B cell (primary cell): ENCODE measurements at regions not wholly inside any gene's neighbourhood (a gene's known extent, or its start where the extent isn't known, plus 50 kb on each side); places are given as distances from the start of the nearest gene placed in this dataset.

ENCODE experiments used
- ATAC-seq: fragments of 200-7000 bp; cut with Tn5 transposase; one replicate; pipeline ENCODE4 v1.10.0; 2021; ENCODE audit warnings: low read depth, mild to moderate bottlenecking, moderate number of reproducible peaks, moderate library complexity
- CTCF ChIA-PET: fragments of 350-600 bp; sonication (Branson Sonifier 250); formaldehyde crosslinking; loops from one replicate; lab custom pipeline; 2021; ENCODE audit warnings: antibody characterized with exemption, inconsistent platforms; lab: Charles Lee
- POLR2A ChIA-PET: fragments of 350-600 bp; sonication (Branson Sonifier 250); formaldehyde crosslinking; loops from one replicate; lab custom pipeline; 2021; ENCODE audit warnings: antibody characterized with exemption; lab: Charles Lee
- DNase-seq: peaks from one replicate; pipeline ENCODE4 v3.0.0; 2013
- H2AFZ ChIP-seq: 2 replicates; pipeline ENCODE4 v1.6.1; 2012; ENCODE audit warnings: mild to moderate bottlenecking, low read depth, low read length; ENCODE audit not compliant: insufficient read depth, poor library complexity, severe bottlenecking
- H3K27ac ChIP-seq, 2 donors: 1 replicate in 1 of 2; 2 replicates in 1 of 2; pipeline ENCODE4 v1.5.1; 2012 to 2013; ENCODE audit warnings: low read length in 2 of 2, mild to moderate bottlenecking in 2 of 2, moderate library complexity in 1 of 2
- H3K27me3 ChIP-seq, 4 experiments: fragments of 200-600 bp in 1 of 4; sonication (generic) in 1 of 4; replicated peaks in 1 of 4; 1 replicate in 2 of 4; 2 replicates in 2 of 4; pipeline versions ENCODE4 v1.6.1 to v1.7.0; 2013 to 2016; ENCODE audit warnings: low read length in 3 of 4, mild to moderate bottlenecking in 2 of 4, mixed read lengths in 1 of 4, moderate library complexity in 1 of 4; ENCODE audit not compliant: insufficient read depth in 4 of 4, control insufficient read depth in 3 of 4; ENCODE audit errors: control extremely low read depth in 1 of 4
- H3K36me3 ChIP-seq, 2 experiments: replicated peaks in 1 of 2; 1 replicate in 1 of 2; 2 replicates in 1 of 2; pipeline versions ENCODE4 v1.6.1 to v1.7.1; 2013; ENCODE audit warnings: low read length in 1 of 2; ENCODE audit not compliant: insufficient read depth in 2 of 2, control insufficient read depth in 1 of 2; ENCODE audit errors: control extremely low read depth in 1 of 2, extremely low read depth in 1 of 2
- H3K4me1 ChIP-seq, 2 donors: fragments of 200-600 bp in 1 of 2; sonication (generic) in 1 of 2; 1 replicate in 1 of 2; 2 replicates in 1 of 2; pipeline versions ENCODE4 v1.5.1 to v1.6.1; 2013 to 2017; ENCODE audit warnings: low read length in 2 of 2; ENCODE audit not compliant: control insufficient read depth in 2 of 2, insufficient read depth in 2 of 2
- H3K4me2 ChIP-seq: replicated peaks from 2 replicates; pipeline ENCODE3; 2012; ENCODE audit warnings: mild to moderate bottlenecking, low read depth, low read length; ENCODE audit not compliant: poor library complexity, severe bottlenecking
- H3K4me3 ChIP-seq, 5 experiments: fragments of 200-600 bp in 1 of 5; sonication (generic) in 1 of 5; 1 replicate in 3 of 5; 2 replicates in 2 of 5; pipeline versions ENCODE4 v1.5.1 to v1.7.0; 2011 to 2016; ENCODE audit warnings: low read length in 4 of 5, mild to moderate bottlenecking in 4 of 5, low read depth in 2 of 5, control low read depth in 1 of 5, moderate library complexity in 1 of 5; ENCODE audit not compliant: insufficient read depth in 1 of 5; ENCODE audit errors: control extremely low read depth in 1 of 5, extremely low read depth in 1 of 5
- H3K79me2 ChIP-seq: fragments of 200-600 bp; sonication (generic); one replicate; pipeline ENCODE4 v1.6.0; 2016; ENCODE audit warnings: low read length; ENCODE audit not compliant: control insufficient read depth, insufficient read depth
- H3K9ac ChIP-seq: fragments of 200-600 bp; sonication (generic); 2 replicates; pipeline ENCODE4 v1.6.1; 2017; ENCODE audit warnings: mild to moderate bottlenecking, low read length, moderate library complexity
- H3K9me3 ChIP-seq, 3 donors: one replicate each; pipeline versions ENCODE4 v1.6.1 to v1.7.1; 2013; ENCODE audit warnings: low read length in 2 of 3; ENCODE audit not compliant: control insufficient read depth in 2 of 3, insufficient read depth in 1 of 3; ENCODE audit errors: control extremely low read depth in 1 of 3
- H4K20me1 ChIP-seq: 2 replicates; pipeline ENCODE4 v1.6.0; 2012; ENCODE audit warnings: mild to moderate bottlenecking, low read length; ENCODE audit not compliant: insufficient read depth, control insufficient read depth, poor library complexity, severe bottlenecking
- H3K27ac Mint-ChIP-seq: one replicate; pipeline ENCODE4 v1.8.0; 2021; ENCODE audit warnings: mixed read lengths
- H3K27me3 Mint-ChIP-seq: one replicate; pipeline ENCODE4 v1.8.0; 2021; ENCODE audit warnings: mixed read lengths
- H3K4me1 Mint-ChIP-seq: one replicate; pipeline ENCODE4 v1.8.0; 2021; ENCODE audit warnings: mixed read lengths
- H3K4me3 Mint-ChIP-seq: one replicate; pipeline ENCODE4 v1.8.0; 2021; ENCODE audit warnings: mixed read lengths
- H3K9me3 Mint-ChIP-seq: one replicate; pipeline ENCODE4 v1.8.0; 2022; ENCODE audit warnings: mixed read lengths; ENCODE audit not compliant: insufficient read depth
- CTCF ChIP-seq: fragments of 200-600 bp; IDR thresholded peaks from one replicate; pipeline ENCODE4 v1.8.0; 2022; ENCODE audit warnings: antibody characterized with exemption, mild to moderate bottlenecking
- EZH2 ChIP-seq: IDR thresholded peaks from 2 replicates; pipeline ENCODE4 v1.6.1; 2012; ENCODE audit warnings: borderline replicate concordance, low read depth, mild to moderate bottlenecking, moderate library complexity, low read length; ENCODE audit not compliant: insufficient read depth, poor library complexity, severe bottlenecking
- WGBS: methylation state at CpG from one replicate; pipeline ENCODE4 v1.1.5; 2013; ENCODE audit warnings: missing lambda C conversion rate; ENCODE audit not compliant: insufficient coverage; 5-methylcytosine and 5-hydroxymethylcytosine counted together
- intact Hi-C: fragments of 100-400 bp; cut with micrococcal nuclease; formaldehyde crosslinking; loops from one replicate; pipeline ENCODE4 v1.10.0; 2022

DNA sequence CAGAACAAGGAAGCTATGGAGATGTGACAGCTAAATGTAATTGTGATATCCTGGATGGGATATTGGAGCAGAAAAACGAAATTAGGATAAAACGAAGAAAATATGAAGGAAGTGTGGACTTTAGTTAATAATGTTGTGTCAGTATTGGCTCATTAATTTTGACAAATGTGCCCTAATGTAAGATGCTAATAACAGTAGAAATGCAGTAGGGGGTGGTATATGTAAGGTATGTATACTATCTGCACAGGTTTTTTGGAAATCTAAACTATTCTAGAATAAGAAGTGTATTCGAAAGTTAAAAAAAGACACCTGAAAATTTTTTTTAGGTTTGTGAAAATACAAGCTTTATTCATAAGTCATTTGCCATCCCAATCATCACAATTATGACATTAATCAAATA, 421.4 kb upstream of the B3GALT2 start:
- 89% methylated on average over 2 of the region's 3 CpGs for WGBS
- Mint-ChIP-seq H3K4me1 (no peaks in the 10 kb centered on the region), H3K4me3 (no peak overlapping the region), H3K27me3 (no peaks in the 10 kb centered on the region), H3K27ac (no peak overlapping the region), H3K9me3 (peaks cover 8% of the 10 kb centered on the region)
- Histone ChIP-seq H3K79me2 (no peaks in the 10 kb centered on the region), H3K4me2 (no peak overlapping the region), H3K27me3 (no peaks in the 10 kb centered on the region), H3K27ac (no peak overlapping the region), H4K20me1 (no peaks in the 10 kb centered on the region), H3K4me1 (no peaks in the 10 kb centered on the region), H2AFZ (no peak overlapping the region), H3K9ac (no peak overlapping the region), H3K36me3 (no peaks in the 10 kb centered on the region), H3K4me3 (no peak overlapping the region), H3K9me3 (peaks cover 0 to 4% (median 0%) of the 10 kb centered on the region in 3 donors)
- intact Hi-C loops = no loop called here
- DNase-seq = no peak
- ATAC-seq = no peak
- TF ChIP-seq EZH2 = no peak
- TF ChIP-seq CTCF = no peak
- POLR2A ChIA-PET = no interaction called here
- CTCF ChIA-PET = no interaction called here

DNA sequence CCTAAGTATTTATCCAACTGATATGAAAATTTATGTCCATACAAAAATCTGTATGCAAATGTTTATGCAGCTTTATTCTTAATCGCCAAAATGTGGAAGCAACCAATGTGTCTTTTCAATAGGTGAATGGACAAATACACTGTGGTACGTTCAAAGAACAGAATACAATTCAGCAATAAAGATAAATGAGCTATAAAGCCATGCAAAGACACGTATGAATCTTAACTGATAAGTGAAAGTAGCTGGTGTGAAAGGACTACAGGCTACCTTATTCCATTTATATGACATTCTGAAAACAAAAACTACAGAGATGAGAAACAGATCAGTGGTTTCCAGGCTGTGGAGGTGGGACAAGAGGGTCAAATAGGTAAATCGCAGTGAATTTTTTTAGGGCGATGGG, 419.6 kb upstream of the B3GALT2 start:
- Mint-ChIP-seq H3K27me3 (no peaks in the 10 kb centered on the region), H3K27ac (no peak overlapping the region), H3K9me3 (peaks cover 8% of the 10 kb centered on the region), H3K4me3 (no peak overlapping the region), H3K4me1 (no peaks in the 10 kb centered on the region)
- Histone ChIP-seq H3K36me3 (no peaks in the 10 kb centered on the region), H3K4me1 (no peaks in the 10 kb centered on the region), H3K27me3 (no peaks in the 10 kb centered on the region), H3K79me2 (no peaks in the 10 kb centered on the region), H3K9me3 (peaks cover 0 to 4% (median 0%) of the 10 kb centered on the region in 3 donors), H3K4me3 (no peak overlapping the region), H2AFZ (no peak overlapping the region), H3K27ac (no peak overlapping the region), H3K4me2 (no peak overlapping the region), H4K20me1 (no peaks in the 10 kb centered on the region), H3K9ac (no peak overlapping the region)
- no peak for ATAC-seq
- ChIA-PET POLR2A (no interaction called here), CTCF (no interaction called here)
- DNase-seq = no peak
- TF ChIP-seq EZH2 (no peak), CTCF (no peak)
- no CpG with 5 or more reads among the region's 5 CpGs for WGBS
- intact Hi-C loops = no loop called here
